ENCODE measurements at regions not wholly inside any gene's neighbourhood (a gene's known extent, or its start where the extent isn't known, plus 50 kb on each side); places are given as distances from the start of the nearest gene placed in this dataset.

DNA sequence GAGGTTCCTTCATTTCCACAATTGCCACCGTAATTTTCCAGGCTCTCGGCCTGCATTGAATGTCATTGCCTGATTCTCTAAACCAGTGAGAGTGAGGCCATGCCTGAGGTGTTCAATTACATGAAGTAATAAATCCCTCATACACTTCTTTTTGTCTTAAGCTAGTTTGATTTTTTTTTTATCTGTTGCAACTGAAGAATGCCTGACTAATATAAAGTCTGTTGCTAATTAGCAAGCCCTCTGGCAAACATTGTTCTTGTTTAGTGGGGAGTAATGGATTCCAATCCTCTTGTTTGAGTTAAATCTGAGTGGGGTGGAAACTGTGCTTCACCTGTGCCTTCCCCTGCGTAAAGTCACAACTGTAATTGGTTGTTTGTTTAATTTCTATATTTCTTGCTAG is 338.1 kb upstream of the ATP10B start:
- TF ChIP-seq TCF12 (IDR thresholded peaks at IDR 0.05; ENCODE audit: low read depth) (no peak), YY1 (IDR thresholded peaks at IDR 0.05; ENCODE audit: low read depth) (no peak)
- TF ChIP-seq, protein P1, sequence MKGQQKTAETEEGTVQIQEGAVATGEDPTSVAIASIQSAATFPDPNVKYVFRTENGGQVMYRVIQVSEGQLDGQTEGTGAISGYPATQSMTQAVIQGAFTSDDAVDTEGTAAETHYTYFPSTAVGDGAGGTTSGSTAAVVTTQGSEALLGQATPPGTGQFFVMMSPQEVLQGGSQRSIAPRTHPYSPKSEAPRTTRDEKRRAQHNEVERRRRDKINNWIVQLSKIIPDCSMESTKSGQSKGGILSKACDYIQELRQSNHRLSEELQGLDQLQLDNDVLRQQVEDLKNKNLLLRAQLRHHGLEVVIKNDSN (IDR thresholded peaks at IDR 0.05), result no peak
- TF ChIP-seq, protein P2, sequence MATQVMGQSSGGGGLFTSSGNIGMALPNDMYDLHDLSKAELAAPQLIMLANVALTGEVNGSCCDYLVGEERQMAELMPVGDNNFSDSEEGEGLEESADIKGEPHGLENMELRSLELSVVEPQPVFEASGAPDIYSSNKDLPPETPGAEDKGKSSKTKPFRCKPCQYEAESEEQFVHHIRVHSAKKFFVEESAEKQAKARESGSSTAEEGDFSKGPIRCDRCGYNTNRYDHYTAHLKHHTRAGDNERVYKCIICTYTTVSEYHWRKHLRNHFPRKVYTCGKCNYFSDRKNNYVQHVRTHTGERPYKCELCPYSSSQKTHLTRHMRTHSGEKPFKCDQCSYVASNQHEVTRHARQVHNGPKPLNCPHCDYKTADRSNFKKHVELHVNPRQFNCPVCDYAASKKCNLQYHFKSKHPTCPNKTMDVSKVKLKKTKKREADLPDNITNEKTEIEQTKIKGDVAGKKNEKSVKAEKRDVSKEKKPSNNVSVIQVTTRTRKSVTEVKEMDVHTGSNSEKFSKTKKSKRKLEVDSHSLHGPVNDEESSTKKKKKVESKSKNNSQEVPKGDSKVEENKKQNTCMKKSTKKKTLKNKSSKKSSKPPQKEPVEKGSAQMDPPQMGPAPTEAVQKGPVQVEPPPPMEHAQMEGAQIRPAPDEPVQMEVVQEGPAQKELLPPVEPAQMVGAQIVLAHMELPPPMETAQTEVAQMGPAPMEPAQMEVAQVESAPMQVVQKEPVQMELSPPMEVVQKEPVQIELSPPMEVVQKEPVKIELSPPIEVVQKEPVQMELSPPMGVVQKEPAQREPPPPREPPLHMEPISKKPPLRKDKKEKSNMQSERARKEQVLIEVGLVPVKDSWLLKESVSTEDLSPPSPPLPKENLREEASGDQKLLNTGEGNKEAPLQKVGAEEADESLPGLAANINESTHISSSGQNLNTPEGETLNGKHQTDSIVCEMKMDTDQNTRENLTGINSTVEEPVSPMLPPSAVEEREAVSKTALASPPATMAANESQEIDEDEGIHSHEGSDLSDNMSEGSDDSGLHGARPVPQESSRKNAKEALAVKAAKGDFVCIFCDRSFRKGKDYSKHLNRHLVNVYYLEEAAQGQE (IDR thresholded peaks at IDR 0.05; ENCODE audit: low read depth), result no peak

DNA sequence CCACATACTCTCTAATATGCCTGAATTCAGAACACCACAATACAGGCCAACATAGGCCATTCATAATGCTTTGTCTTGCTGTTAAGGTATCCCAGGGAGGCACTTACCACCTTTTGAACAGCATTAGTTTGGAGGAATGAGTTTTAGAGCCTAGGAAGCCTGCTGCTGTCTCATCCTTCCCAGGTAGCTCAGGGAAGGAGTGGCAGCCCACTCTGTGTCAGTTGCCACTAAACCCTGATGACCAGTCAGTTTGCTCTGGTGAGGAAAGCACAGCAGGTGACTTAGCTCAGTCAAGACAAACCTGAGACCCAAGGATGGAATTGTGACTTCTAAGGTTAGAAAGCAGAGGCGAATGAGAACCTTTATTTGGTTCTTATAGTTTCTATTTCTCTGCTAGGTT is 337.4 kb upstream of the ATP10B start:
- TF ChIP-seq, protein P2 (IDR thresholded peaks at IDR 0.05; ENCODE audit: low read depth), result no peak
- TF ChIP-seq FOXM1 (IDR thresholded peaks at IDR 0.05; ENCODE audit: borderline replicate concordance, low read depth), result no peak
- TF ChIP-seq, protein P1 (IDR thresholded peaks at IDR 0.05), result no peak
- TF ChIP-seq RAD21 (IDR thresholded peaks at IDR 0.05; ENCODE audit: low read depth), result no peak
- TF ChIP-seq TCF12 (IDR thresholded peaks at IDR 0.05; ENCODE audit: low read depth), result no peak
- TF ChIP-seq NFIC (IDR thresholded peaks at IDR 0.05), result no peak
- TF ChIP-seq TEAD4 (IDR thresholded peaks at IDR 0.05), result no peak
- TF ChIP-seq EGR1 (IDR thresholded peaks at IDR 0.05), result no peak
- TF ChIP-seq TAF1 (IDR thresholded peaks at IDR 0.05; ENCODE audit: low read depth), result no peak
- no peak for TF ChIP-seq CREB1 (IDR thresholded peaks at IDR 0.05; ENCODE audit: low read depth)
- TF ChIP-seq YY1 (IDR thresholded peaks at IDR 0.05; ENCODE audit: low read depth), result no peak
- TF ChIP-seq ZBTB7A (IDR thresholded peaks at IDR 0.05; ENCODE audit: low read depth), result no peak
- TF ChIP-seq EP300 (IDR thresholded peaks at IDR 0.05; ENCODE audit: borderline replicate concordance), result no peak
- no peak for TF ChIP-seq CEBPB (IDR thresholded peaks at IDR 0.05)

DNA sequence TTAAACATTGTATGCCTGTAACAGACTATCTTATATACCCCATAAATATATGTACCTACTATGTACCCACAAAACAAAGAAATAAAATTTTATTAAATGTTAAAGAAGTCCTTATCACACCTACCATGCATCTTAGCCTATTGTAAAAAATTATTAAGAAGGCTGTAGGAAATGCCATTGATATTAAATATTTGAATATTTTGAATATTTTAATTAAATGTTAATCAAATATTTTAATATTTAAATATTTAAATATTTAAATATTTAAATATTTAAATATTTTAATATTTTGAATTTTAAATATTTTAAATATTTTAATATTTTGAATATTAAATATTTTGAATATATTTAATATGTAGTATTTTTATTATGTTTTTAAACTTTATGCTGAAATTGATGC is 331.5 kb upstream of the ATP10B start:
- TF ChIP-seq TCF12 (IDR thresholded peaks at IDR 0.05; ENCODE audit: low read depth) (no peak), ZBTB7A (IDR thresholded peaks at IDR 0.05; ENCODE audit: low read depth) (no peak), TEAD4 (IDR thresholded peaks at IDR 0.05) (no peak), TAF1 (IDR thresholded peaks at IDR 0.05; ENCODE audit: low read depth) (no peak), CEBPB (IDR thresholded peaks at IDR 0.05) (no peak), RAD21 (IDR thresholded peaks at IDR 0.05; ENCODE audit: low read depth) (no peak), EGR1 (IDR thresholded peaks at IDR 0.05) (no peak), FOXM1 (IDR thresholded peaks at IDR 0.05; ENCODE audit: borderline replicate concordance, low read depth) (no peak), NFIC (IDR thresholded peaks at IDR 0.05) (no peak), EP300 (IDR thresholded peaks at IDR 0.05; ENCODE audit: borderline replicate concordance) (no peak), CREB1 (IDR thresholded peaks at IDR 0.05; ENCODE audit: low read depth) (no peak)
- TF ChIP-seq, protein P1 (IDR thresholded peaks at IDR 0.05), result no peak
- TF ChIP-seq, protein P3, sequence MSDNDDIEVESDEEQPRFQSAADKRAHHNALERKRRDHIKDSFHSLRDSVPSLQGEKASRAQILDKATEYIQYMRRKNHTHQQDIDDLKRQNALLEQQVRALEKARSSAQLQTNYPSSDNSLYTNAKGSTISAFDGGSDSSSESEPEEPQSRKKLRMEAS (IDR thresholded peaks at IDR 0.05), result no peak

DNA sequence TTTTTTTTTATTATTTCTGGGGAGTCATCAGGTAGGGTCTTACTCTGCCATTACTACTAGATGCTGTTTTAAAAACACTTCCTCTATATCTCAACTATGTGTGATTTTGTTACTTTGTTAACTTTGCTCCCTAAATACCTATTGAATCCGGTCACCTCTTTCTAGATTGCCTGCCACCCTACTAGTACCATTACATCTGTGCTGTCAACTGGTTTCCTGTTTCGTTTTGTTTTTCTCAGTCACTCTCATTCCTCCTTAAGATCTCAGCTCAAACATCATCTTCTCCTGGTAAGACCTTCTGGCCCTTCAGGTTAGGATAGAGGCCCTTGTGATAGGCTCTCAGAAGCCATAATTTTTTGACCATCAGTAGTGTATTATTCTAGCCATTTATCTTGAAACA is 324.2 kb upstream of the ATP10B start:
- TF ChIP-seq, protein P2 (IDR thresholded peaks at IDR 0.05; ENCODE audit: low read depth), result no peak
- TF ChIP-seq FOXM1 (IDR thresholded peaks at IDR 0.05; ENCODE audit: borderline replicate concordance, low read depth), result no peak
- TF ChIP-seq ZBTB7A (IDR thresholded peaks at IDR 0.05; ENCODE audit: low read depth), result no peak
- TF ChIP-seq, protein P1 (IDR thresholded peaks at IDR 0.05), result no peak
- no peak for TF ChIP-seq CEBPB (IDR thresholded peaks at IDR 0.05)
- TF ChIP-seq EP300 (IDR thresholded peaks at IDR 0.05; ENCODE audit: borderline replicate concordance), result no peak
